Body of pancreas (tissue), 4 donors: ENCODE measurements at regions not wholly inside any gene's neighbourhood (a gene's known extent, or its start where the extent isn't known, plus 50 kb on each side); places are given as distances from the start of the nearest gene placed in this dataset.

Experiments
- ATAC-seq: fragments of 150-250 bp; one replicate; pipeline ENCODE4 v1.9.1; 2016
- DNase-seq, 4 donors: peaks; one replicate each; pipeline ENCODE4 v3.0.0-alpha.2; 2019
- H3K27ac ChIP-seq, 4 donors: fragments of 200-600 bp; sonication (generic); 1 replicate in 3 of 4; 2 replicates in 1 of 4; pipeline versions ENCODE4 v1.5.1 to v1.6.1; 2016 to 2019; ENCODE audit warnings: mild to moderate bottlenecking in 1 of 4, mixed read lengths in 1 of 4, moderate library complexity in 1 of 4
- H3K27me3 ChIP-seq, 2 donors: fragments of 200-600 bp; sonication (generic); one replicate each; pipeline ENCODE4 v1.6.0; 2016; ENCODE audit warnings: mild to moderate bottlenecking in 1 of 2
- H3K36me3 ChIP-seq, 2 donors: fragments of 200-600 bp; sonication (generic); replicated peaks in 1 of 2; 2 replicates each; pipeline ENCODE4 v1.5.1; 2016; ENCODE audit warnings: low read depth in 2 of 2; ENCODE audit not compliant: insufficient read depth in 1 of 2
- H3K4me1 ChIP-seq: fragments of 200-600 bp; sonication (generic); one replicate; pipeline ENCODE4 v1.6.0; 2016
- H3K4me3 ChIP-seq, 2 donors: fragments of 200-600 bp; sonication (generic); 1 replicate in 1 of 2; 2 replicates in 1 of 2; pipeline ENCODE4 v1.5.1; 2016 to 2019
- H3K9me3 ChIP-seq, 3 donors: fragments of 200-600 bp; sonication (generic); 1 replicate in 2 of 3; 2 replicates in 1 of 3; pipeline ENCODE4 v1.5.1; 2016
- POLR2A ChIP-seq, 3 donors: fragments of 450-650 bp; IDR thresholded peaks; one replicate each; pipeline ENCODE4 v1.6.1; 2016; ENCODE audit warnings: antibody characterized with exemption in 3 of 3, mild to moderate bottlenecking in 2 of 3
- WGBS, 2 donors: methylation state at CpG; one replicate each; pipeline ENCODE4 v1.1.5; 2017; 5-methylcytosine and 5-hydroxymethylcytosine counted together
- intact Hi-C: fragments of 100-400 bp; cut with DNase I; formaldehyde crosslinking; loops from one replicate; pipeline ENCODE4 v1.15.1; 2023
- TF ChIP-seq, protein P1 (sequence below), 7 experiments: fragments of 450-650 bp in 4 of 7; fragments of 200-600 bp in 3 of 7; sonication (generic) in 3 of 7; IDR thresholded peaks; one replicate each; pipeline ENCODE4 v1.5.1; 2016 to 2019; ENCODE audit warnings: antibody characterized with exemption in 7 of 7

DNA sequence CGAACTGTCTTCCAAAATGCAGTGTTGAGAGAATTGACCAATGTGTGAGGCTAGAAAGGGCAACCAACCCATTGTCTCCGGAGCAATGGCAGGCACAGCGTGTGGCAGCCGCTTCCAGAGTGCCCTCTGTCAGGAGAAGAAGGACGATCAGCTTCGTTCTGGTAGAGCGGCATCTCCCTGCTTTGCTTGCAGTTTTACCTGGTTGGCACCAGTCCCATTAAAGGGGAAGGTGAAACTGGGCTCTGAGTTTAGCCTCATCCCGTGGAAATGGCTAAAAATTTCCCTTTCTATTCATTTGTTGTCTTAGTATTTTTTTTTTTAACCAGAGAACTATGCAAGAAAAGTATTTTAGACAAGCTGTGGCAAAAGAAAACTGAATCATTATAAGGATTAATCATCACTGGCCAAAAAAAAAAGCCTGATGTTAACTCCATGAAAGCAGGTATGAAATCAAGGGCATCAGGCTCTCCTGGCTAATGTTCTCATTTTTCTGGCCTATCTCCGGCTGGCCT lies 81.5 kb upstream of the SLC7A1 start:
- Histone ChIP-seq H3K27me3 (no peaks in the 10 kb centered on the region), H3K9me3 (no peaks in the 10 kb centered on the region), H3K36me3 (no peaks in the 10 kb centered on the region), H3K4me1 (no peaks in the 10 kb centered on the region), H3K27ac (peak overlapping the region in 1 of 4 donors; percentile 25), H3K4me3 (no peak overlapping the region)
- intact Hi-C loops: no loop called here
- DNase-seq (peak; percentile 18 to 42 (median 30)), ATAC-seq (peak; percentile 60)
- TF ChIP-seq, protein P1, sequence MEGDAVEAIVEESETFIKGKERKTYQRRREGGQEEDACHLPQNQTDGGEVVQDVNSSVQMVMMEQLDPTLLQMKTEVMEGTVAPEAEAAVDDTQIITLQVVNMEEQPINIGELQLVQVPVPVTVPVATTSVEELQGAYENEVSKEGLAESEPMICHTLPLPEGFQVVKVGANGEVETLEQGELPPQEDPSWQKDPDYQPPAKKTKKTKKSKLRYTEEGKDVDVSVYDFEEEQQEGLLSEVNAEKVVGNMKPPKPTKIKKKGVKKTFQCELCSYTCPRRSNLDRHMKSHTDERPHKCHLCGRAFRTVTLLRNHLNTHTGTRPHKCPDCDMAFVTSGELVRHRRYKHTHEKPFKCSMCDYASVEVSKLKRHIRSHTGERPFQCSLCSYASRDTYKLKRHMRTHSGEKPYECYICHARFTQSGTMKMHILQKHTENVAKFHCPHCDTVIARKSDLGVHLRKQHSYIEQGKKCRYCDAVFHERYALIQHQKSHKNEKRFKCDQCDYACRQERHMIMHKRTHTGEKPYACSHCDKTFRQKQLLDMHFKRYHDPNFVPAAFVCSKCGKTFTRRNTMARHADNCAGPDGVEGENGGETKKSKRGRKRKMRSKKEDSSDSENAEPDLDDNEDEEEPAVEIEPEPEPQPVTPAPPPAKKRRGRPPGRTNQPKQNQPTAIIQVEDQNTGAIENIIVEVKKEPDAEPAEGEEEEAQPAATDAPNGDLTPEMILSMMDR (IDR thresholded peaks at IDR 0.05): no peak
- no peak for TF ChIP-seq POLR2A (IDR thresholded peaks at IDR 0.05)
- 25 to 44% methylated on average over 9 of the region's 9 CpGs for WGBS, 2 donors

DNA sequence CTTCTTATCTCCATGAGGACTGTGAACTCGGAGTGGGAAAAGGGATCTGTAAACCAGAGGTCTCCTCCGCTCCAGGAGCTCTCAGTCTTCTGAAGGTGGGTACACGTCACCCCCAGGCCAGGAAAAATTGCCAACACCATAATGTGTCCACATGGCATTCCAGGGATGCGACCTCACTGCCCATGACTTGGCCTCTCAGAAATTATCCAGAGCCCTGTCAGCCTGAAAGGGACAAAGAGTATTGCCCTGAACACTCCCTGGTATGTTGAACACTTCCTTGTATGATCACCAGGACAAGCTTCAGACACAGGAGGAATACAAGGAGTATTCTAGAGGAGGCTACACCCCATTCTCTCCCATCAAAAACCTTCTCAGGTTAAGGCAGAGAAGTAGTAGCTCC lies 81.0 kb upstream of the SLC7A1 start:
- H3K9me3 ChIP-seq: no peaks in the 10 kb centered on the region
- intact Hi-C loops: no loop called here
- H3K27ac ChIP-seq: peak overlapping the region in 1 of 4 donors; percentile 25
- TF ChIP-seq POLR2A (IDR thresholded peaks at IDR 0.05): no peak
- TF ChIP-seq, protein P1 (IDR thresholded peaks at IDR 0.05): no peak
- WGBS, 2 donors: 70 to 73% methylated on average over 4 of the region's 4 CpGs
- no peaks in the 10 kb centered on the region for H3K4me1 ChIP-seq
- H3K36me3 ChIP-seq: no peaks in the 10 kb centered on the region
- DNase-seq (peak in 2 of 4 donors; percentile 7 to 14), ATAC-seq (peak; percentile 63)
- no peak overlapping the region for H3K4me3 ChIP-seq
- no peaks in the 10 kb centered on the region for H3K27me3 ChIP-seq

DNA sequence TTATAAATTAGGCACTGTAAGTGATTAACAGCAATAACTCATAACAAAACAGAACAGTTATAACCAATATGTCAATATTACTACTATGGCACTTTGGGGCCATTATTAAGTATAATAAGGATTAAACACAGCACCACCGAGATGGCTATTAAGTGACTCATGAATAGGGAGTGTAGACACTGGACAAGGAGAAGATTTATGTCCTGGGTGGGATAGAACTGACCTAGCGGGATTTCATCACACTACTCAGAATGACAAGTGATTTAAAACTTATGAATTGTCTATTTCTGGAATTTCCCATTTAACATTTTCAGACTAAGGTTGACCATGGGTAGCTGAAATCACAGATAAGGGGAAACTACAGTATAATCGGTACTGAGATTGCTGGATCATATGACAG lies 79.0 kb upstream of the SLC7A1 start:
- WGBS, 2 donors: 72 to 82% methylated on average over 3 of the region's 3 CpGs
- ATAC-seq: no peak
- no peaks in the 10 kb centered on the region for H3K4me1 ChIP-seq
- H3K4me3 ChIP-seq: no peak overlapping the region
- H3K27ac ChIP-seq: no peak overlapping the region
- no peak for DNase-seq
- no peak for TF ChIP-seq POLR2A (IDR thresholded peaks at IDR 0.05)
- TF ChIP-seq, protein P1 (IDR thresholded peaks at IDR 0.05): no peak
- no peaks in the 10 kb centered on the region for H3K9me3 ChIP-seq
- intact Hi-C loops: no loop called here
- no peaks in the 10 kb centered on the region for H3K36me3 ChIP-seq
- H3K27me3 ChIP-seq: no peaks in the 10 kb centered on the region

DNA sequence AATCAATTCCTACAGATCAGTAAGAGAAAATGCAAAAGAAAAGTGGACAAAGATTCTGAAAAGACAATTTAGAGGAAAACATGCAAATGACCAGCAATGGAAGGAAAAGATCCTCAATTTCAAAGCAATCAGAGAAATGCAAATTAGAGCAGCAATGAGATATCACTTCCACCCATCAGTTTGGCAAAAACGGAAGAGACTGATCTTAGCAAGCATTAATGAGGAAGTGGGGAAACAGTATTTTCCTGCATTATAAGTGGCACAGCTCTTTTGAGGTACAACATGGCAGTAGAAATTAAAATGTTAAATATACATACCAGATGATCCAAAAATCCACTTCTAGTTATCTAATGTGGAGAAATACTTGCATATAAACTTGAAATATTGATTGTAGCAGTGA lies 69.1 kb upstream of the SLC7A1 start:
- H3K4me1 ChIP-seq: no peaks in the 10 kb centered on the region
- 26 to 35% methylated on average over 1 of the region's 1 CpG for WGBS, 2 donors
- intact Hi-C loops: no loop called here
- H3K4me3 ChIP-seq: no peak overlapping the region
- no peaks in the 10 kb centered on the region for H3K9me3 ChIP-seq
- no peaks in the 10 kb centered on the region for H3K27me3 ChIP-seq
- TF ChIP-seq POLR2A (IDR thresholded peaks at IDR 0.05): no peak
- TF ChIP-seq, protein P1 (IDR thresholded peaks at IDR 0.05): no peak
- no peak for DNase-seq
- H3K36me3 ChIP-seq: no peaks in the 10 kb centered on the region
- no peak for ATAC-seq
- H3K27ac ChIP-seq: no peak overlapping the region

DNA sequence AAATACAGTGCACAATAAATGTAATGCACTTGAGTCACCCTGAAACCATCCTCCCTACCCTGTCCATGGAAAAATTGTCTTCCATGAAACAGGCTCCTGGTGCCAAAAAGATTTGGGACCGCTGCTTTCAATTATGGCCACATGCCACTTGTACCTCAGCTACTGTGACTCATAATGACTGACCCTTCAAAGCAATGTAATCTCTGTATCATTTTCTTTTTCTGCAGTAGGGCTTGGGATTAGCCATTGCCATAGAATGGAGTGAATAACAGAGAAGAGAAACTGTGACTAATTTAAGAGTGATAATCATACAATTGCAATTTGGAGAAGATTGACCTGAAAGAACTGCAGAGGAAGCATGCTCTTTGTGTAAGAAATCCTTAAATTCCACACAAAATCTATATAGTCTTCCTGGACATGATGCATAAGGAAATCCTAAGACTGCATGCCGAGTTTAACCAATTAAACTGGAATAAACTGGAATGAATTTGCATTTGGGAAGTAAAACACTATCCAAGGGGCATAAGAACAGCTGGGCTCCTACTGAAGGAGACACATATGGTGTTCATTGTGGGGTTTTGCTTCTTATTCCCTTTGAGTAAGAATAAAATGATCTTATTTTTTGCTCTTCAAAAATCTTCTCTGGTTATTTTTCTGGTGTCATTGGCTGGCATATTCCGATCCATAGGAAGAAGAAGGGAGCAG lies 59.5 kb upstream of the SLC7A1 start:
- 81 to 82% methylated on average over 3 of the region's 3 CpGs for WGBS, 2 donors
- no peak overlapping the region for H3K27ac ChIP-seq
- intact Hi-C loops: no loop called here
- DNase-seq (no peak), ATAC-seq (no peak)
- no peaks in the 10 kb centered on the region for H3K27me3 ChIP-seq
- H3K4me3 ChIP-seq: no peak overlapping the region
- TF ChIP-seq, protein P1 (IDR thresholded peaks at IDR 0.05): no peak
- no peak for TF ChIP-seq POLR2A (IDR thresholded peaks at IDR 0.05)
- H3K9me3 ChIP-seq: no peaks in the 10 kb centered on the region
- H3K4me1 ChIP-seq: no peaks in the 10 kb centered on the region
- no peaks in the 10 kb centered on the region for H3K36me3 ChIP-seq
